ENCODE measurements at regions not wholly inside any gene's neighbourhood (a gene's known extent, or its start where the extent isn't known, plus 50 kb on each side); places are given as distances from the start of the nearest gene placed in this dataset.

- no peak overlapping the region for H3K4me3 ChIP-seq
- intact Hi-C loops (cut with DNase I): no loop called here
- DNase-seq (no peak), ATAC-seq (no peak)
- H3K27me3 ChIP-seq: no peaks in the 10 kb centered on the region
- H3K27ac ChIP-seq: no peak overlapping the region
- H3K9me3 ChIP-seq: no peaks in the 10 kb centered on the region
- WGBS, 4 donors: 55 to 71% (median 67%) methylated on average over 3 of the region's 3 CpGs
- H3K4me1 ChIP-seq: no peaks in the 10 kb centered on the region
- TF ChIP-seq CTCF (IDR thresholded peaks at IDR 0.05): no peak
- no peak for TF ChIP-seq POLR2A (IDR thresholded peaks at IDR 0.05)
- no peaks in the 10 kb centered on the region for H3K36me3 ChIP-seq
These were observed 211.4 kb downstream of the CCDC59 start for GRCh38 chr12:82146740-82147139.

- no peaks in the 10 kb centered on the region for H3K4me1 ChIP-seq
These were observed 213.7 kb downstream of the CCDC59 start for GRCh38 chr12:82144505-82144904.

GRCh38 chr12:82132390-82132789, 225.8 kb downstream of the CCDC59 start:
- Histone ChIP-seq H3K27ac (no peak overlapping the region), H3K9me3 (peaks cover 0 to under 1% (median 0%) of the 10 kb centered on the region in 12 donors), H3K27me3 (no peaks in the 10 kb centered on the region), H3K4me3 (no peak overlapping the region), H3K4me1 (no peaks in the 10 kb centered on the region), H3K36me3 (no peaks in the 10 kb centered on the region)
- intact Hi-C loops (cut with DNase I): no loop called here
- DNase-seq (no peak), ATAC-seq (no peak)
- WGBS, 4 donors: 86 to 91% (median 89%) methylated on average over 3 of the region's 3 CpGs
- TF ChIP-seq CTCF (IDR thresholded peaks at IDR 0.05) (no peak), POLR2A (IDR thresholded peaks at IDR 0.05) (no peak)

More at GRCh38 chr12:82144505-82144904, 213.7 kb downstream of the CCDC59 start:
- ATAC-seq (no peak), DNase-seq (no peak)
- H3K9me3 ChIP-seq: no peaks in the 10 kb centered on the region
- TF ChIP-seq CTCF (IDR thresholded peaks at IDR 0.05): no peak
- no peak for TF ChIP-seq POLR2A (IDR thresholded peaks at IDR 0.05)
- 40 to 71% (median 58%) methylated on average over 1 of the region's 1 CpG for WGBS, 4 donors
- no peak overlapping the region for H3K4me3 ChIP-seq
- no peak overlapping the region for H3K27ac ChIP-seq
- intact Hi-C loops (cut with DNase I): no loop called here
- H3K27me3 ChIP-seq: no peaks in the 10 kb centered on the region
- H3K36me3 ChIP-seq: no peaks in the 10 kb centered on the region

GRCh38 chr12:82130762-82131161, 227.4 kb downstream of the CCDC59 start:
- Histone ChIP-seq H3K27ac (no peak overlapping the region), H3K9me3 (peaks cover 0 to 12% (median 0%) of the 10 kb centered on the region in 12 donors), H3K27me3 (no peaks in the 10 kb centered on the region), H3K4me1 (no peaks in the 10 kb centered on the region), H3K4me3 (no peak overlapping the region), H3K36me3 (no peaks in the 10 kb centered on the region)
- no peak for DNase-seq
- no peak for ATAC-seq
- intact Hi-C loops (cut with DNase I): no loop called here
- TF ChIP-seq CTCF (IDR thresholded peaks at IDR 0.05): no peak
- TF ChIP-seq POLR2A (IDR thresholded peaks at IDR 0.05): no peak
